ENCODE measurements at regions not wholly inside any gene's neighbourhood (a gene's known extent, or its start where the extent isn't known, plus 50 kb on each side); places are given as distances from the start of the nearest gene placed in this dataset.

DNA sequence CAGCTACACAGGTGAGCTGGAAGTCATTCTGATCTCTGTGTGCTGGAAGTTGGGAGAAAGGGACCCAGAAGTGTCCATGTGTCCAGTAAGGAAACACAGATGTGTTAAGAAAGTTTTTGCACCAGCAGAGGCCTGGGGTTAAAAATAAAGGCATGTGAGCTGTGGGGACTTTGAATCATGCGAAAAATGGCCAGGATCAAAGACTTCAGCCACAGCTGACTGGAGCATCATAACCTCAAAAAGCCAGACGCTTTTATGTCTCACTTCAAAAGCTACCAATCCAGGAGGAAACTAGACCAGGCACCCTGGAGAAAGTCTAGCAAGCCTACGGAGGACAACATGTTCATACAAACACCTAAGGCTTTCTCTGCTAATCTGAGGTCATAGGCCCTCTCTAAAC lies 503.6 kb upstream of the REG3G start:
- TF ChIP-seq SMC3 (IDR thresholded peaks at IDR 0.05; ENCODE audit: low read depth, low read length) (no peak), MAFK (IDR thresholded peaks at IDR 0.05; ENCODE audit: low read depth, low read length) (no peak)

All from IMR-90 (cell line).